ENCODE measurements at regions not wholly inside any gene's neighbourhood (a gene's known extent, or its start where the extent isn't known, plus 50 kb on each side); places are given as distances from the start of the nearest gene placed in this dataset.
"Not testable (repeated sequence)": the region's sequence is repeated elsewhere in the genome, so short reads cannot be mapped to it uniquely, and the experiment has no call there.

- CTCF ChIA-PET; POLR2A ChIA-PET (ENCODE audit: unreplicated experiment); H3K27me3 ChIP-seq (ENCODE audit: control insufficient read depth, insufficient read depth, low read length); H2AFZ ChIP-seq (replicated peaks; ENCODE audit: low read length, poor library complexity); H2BK120ac ChIP-seq (ENCODE audit: low read depth, low read length); H4K8ac ChIP-seq (ENCODE audit: low read depth in 2 of 2, low read length in 2 of 2); H3K9me3 ChIP-seq (ENCODE audit: control insufficient read depth, insufficient read depth, low read length); H3K4me1 ChIP-seq (ENCODE audit: control insufficient read depth, insufficient read depth, low read length); DNase-seq; H3K36me3 ChIP-seq (ENCODE audit: control insufficient read depth, insufficient read depth, low read length); H3K9ac ChIP-seq (ENCODE audit: low read depth, low read length); H3K56ac ChIP-seq (ENCODE audit: extremely low read depth, insufficient read depth, low read length); BruUV-seq (replicated peaks); intact Hi-C loops (cut with micrococcal nuclease); H3K27ac ChIP-seq (ENCODE audit: insufficient read depth, low read length); H2BK20ac ChIP-seq (ENCODE audit: low read depth, low read length); H3K4ac ChIP-seq (ENCODE audit: low read depth, low read length); H2AK5ac ChIP-seq (ENCODE audit: low read depth, low read length); H4K5ac ChIP-seq (ENCODE audit: low read depth, low read length); dilution Hi-C loops (cut with HindIII; ENCODE audit: low sequenced_read_pairs, unreplicated experiment); H4K91ac ChIP-seq (ENCODE audit: insufficient read depth, low read depth, low read length); H3K18ac ChIP-seq (ENCODE audit: low read depth, low read length); H2BK5ac ChIP-seq (ENCODE audit: low read depth, low read length, poor library complexity, severe bottlenecking); ATAC-seq (ENCODE audit: low read depth); H3K9me1 ChIP-seq (ENCODE audit: insufficient read depth, low read length); H3K14ac ChIP-seq (replicated peaks; ENCODE audit: low read depth, low read length); H3K4me3 ChIP-seq (ENCODE audit: insufficient read depth, low read depth, low read length); H2AK9ac ChIP-seq (replicated peaks; ENCODE audit: low read depth, low read length, poor library complexity); H3K79me1 ChIP-seq (ENCODE audit: low read depth in 1 of 2, low read length in 2 of 2); H3K4me2 ChIP-seq (ENCODE audit: low read depth, low read length); in situ Hi-C loops (cut with MboI; ENCODE audit: low sequenced_read_pairs); H2BK15ac ChIP-seq (ENCODE audit: low read depth, low read length); H3K23ac ChIP-seq (ENCODE audit: low read depth, low read length); H4K20me1 ChIP-seq (ENCODE audit: insufficient read depth, low read length): not testable (repeated sequence)
- no CpG with 5 or more reads among the region's 9 CpGs for WGBS, 2 experiments (ENCODE audit: extremely low coverage in 2 of 2, insufficient read length in 1 of 2)
These were observed 56.1 kb upstream of the FRG2C start for GRCh38 chr3:75607996-75608395.

GRCh38 chr3:75609598-75609997 lies 54.5 kb upstream of the FRG2C start:
- H3K9me3 ChIP-seq (ENCODE audit: control insufficient read depth, insufficient read depth, low read length); H3K4me3 ChIP-seq (ENCODE audit: insufficient read depth, low read depth, low read length); DNase-seq; H3K27me3 ChIP-seq (ENCODE audit: control insufficient read depth, insufficient read depth, low read length); intact Hi-C loops (cut with micrococcal nuclease); H3K36me3 ChIP-seq (ENCODE audit: control insufficient read depth, insufficient read depth, low read length); H4K20me1 ChIP-seq (ENCODE audit: insufficient read depth, low read length); POLR2A ChIA-PET (ENCODE audit: unreplicated experiment); BruUV-seq (replicated peaks); H3K4ac ChIP-seq (ENCODE audit: low read depth, low read length); H3K18ac ChIP-seq (ENCODE audit: low read depth, low read length); H2AFZ ChIP-seq (replicated peaks; ENCODE audit: low read length, poor library complexity); H4K91ac ChIP-seq (ENCODE audit: insufficient read depth, low read depth, low read length); H3K23ac ChIP-seq (ENCODE audit: low read depth, low read length); H2BK20ac ChIP-seq (ENCODE audit: low read depth, low read length); H2BK5ac ChIP-seq (ENCODE audit: low read depth, low read length, poor library complexity, severe bottlenecking); ATAC-seq (ENCODE audit: low read depth); H3K27ac ChIP-seq (ENCODE audit: insufficient read depth, low read length); H3K4me1 ChIP-seq (ENCODE audit: control insufficient read depth, insufficient read depth, low read length); H2AK5ac ChIP-seq (ENCODE audit: low read depth, low read length); H3K9me1 ChIP-seq (ENCODE audit: insufficient read depth, low read length); H4K8ac ChIP-seq (ENCODE audit: low read depth in 2 of 2, low read length in 2 of 2); H3K56ac ChIP-seq (ENCODE audit: extremely low read depth, insufficient read depth, low read length); H3K9ac ChIP-seq (ENCODE audit: low read depth, low read length); H4K5ac ChIP-seq (ENCODE audit: low read depth, low read length); dilution Hi-C loops (cut with HindIII; ENCODE audit: low sequenced_read_pairs, unreplicated experiment); H2AK9ac ChIP-seq (replicated peaks; ENCODE audit: low read depth, low read length, poor library complexity); H3K4me2 ChIP-seq (ENCODE audit: low read depth, low read length); H3K79me1 ChIP-seq (ENCODE audit: low read depth in 1 of 2, low read length in 2 of 2); CTCF ChIA-PET; in situ Hi-C loops (cut with MboI; ENCODE audit: low sequenced_read_pairs); H2BK120ac ChIP-seq (ENCODE audit: low read depth, low read length); H2BK15ac ChIP-seq (ENCODE audit: low read depth, low read length); H3K14ac ChIP-seq (replicated peaks; ENCODE audit: low read depth, low read length): not testable (repeated sequence)
- no CpG with 5 or more reads among the region's 26 CpGs for WGBS, 2 experiments (ENCODE audit: extremely low coverage in 2 of 2, insufficient read length in 1 of 2)

All from IMR-90 (cell line).